ENCODE measurements at regions not wholly inside any gene's neighbourhood (a gene's known extent, or its start where the extent isn't known, plus 50 kb on each side); places are given as distances from the start of the nearest gene placed in this dataset.

DNA sequence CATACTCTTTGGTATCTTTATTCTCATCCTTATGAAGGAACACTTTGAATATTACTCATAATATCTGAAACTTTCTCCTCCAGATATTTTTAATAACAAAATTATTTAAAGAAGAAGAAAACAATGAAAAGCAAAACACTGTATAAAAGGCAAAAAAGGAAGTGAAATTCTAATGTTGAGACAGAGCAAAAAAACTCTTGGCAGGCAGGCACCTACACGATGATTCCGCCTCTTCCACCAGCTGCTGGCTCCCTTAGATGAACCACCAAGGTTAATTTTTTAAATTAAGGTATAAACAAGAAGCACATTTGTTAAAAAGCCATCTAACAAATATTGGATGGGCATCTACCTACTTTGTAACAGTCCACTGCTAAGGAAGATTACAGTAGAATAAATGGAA lies 434.7 kb downstream of the EPHA4 start:
- Histone ChIP-seq H2AFZ (ENCODE audit: low read depth, low read length) (no peak overlapping the region), H3K27ac (ENCODE audit: extremely low read depth, low read depth, low read length) (no peak overlapping the region), H3K79me2 (ENCODE audit: control insufficient read depth, insufficient read depth, low read length) (no peaks in the 10 kb centered on the region), H3K9ac (ENCODE audit: insufficient read depth in 1 of 2, low read depth in 2 of 2, low read length in 2 of 2) (no peak overlapping the region), H3K4me2 (ENCODE audit: insufficient read depth, low read length) (no peak overlapping the region), H4K20me1 (replicated peaks; ENCODE audit: control insufficient read depth, insufficient read depth, low read length) (no peaks in the 10 kb centered on the region), H3K4me1 (replicated peaks in 1 of 2; ENCODE audit: control insufficient read depth in 2 of 2, insufficient read depth in 2 of 2, low read length in 2 of 2) (no peaks in the 10 kb centered on the region), H3K27me3 (ENCODE audit: control insufficient read depth in 2 of 2, insufficient read depth in 2 of 2, low read length in 2 of 2) (no peaks in the 10 kb centered on the region), H3K9me3 (replicated peaks; ENCODE audit: control insufficient read depth, insufficient read depth, low read depth, low read length) (no peaks in the 10 kb centered on the region), H3K36me3 (ENCODE audit: control insufficient read depth, insufficient read depth, low read length) (no peaks in the 10 kb centered on the region), H3K9me1 (ENCODE audit: control insufficient read depth, insufficient read depth, low read length) (no peaks in the 10 kb centered on the region), H3K4me3 (no peak overlapping the region)
- no peak for ATAC-seq
- no TSS peak for BruUV-seq (replicated peaks)
- FAIRE-seq, result no peak
- no peak for DNase-seq (ENCODE audit: extremely low read depth in 1 of 4, low spot score in 3 of 4)
- POLR2A ChIA-PET, result no interaction called here
- no peak for TF ChIP-seq TBP (optimal IDR thresholded peaks at IDR 0.05; ENCODE audit: low read depth, low read length)
- TF ChIP-seq FOXA3 (CRISPR knock-in tag; conservative IDR thresholded peaks at IDR 0.05 in 1 of 2, IDR thresholded peaks at IDR 0.05 in 1 of 2), result no peak
- no peak for TF ChIP-seq SMARCE1 (IDR thresholded peaks at IDR 0.05)
- no peak for TF ChIP-seq RCOR1 (IDR thresholded peaks at IDR 0.05; ENCODE audit: borderline replicate concordance in 1 of 2, low read depth in 2 of 2, low read length in 2 of 2)
- no peak for TF ChIP-seq ZNF586 (CRISPR knock-in tag; conservative IDR thresholded peaks at IDR 0.05)
- no peak for TF ChIP-seq GABPA (tag; conservative IDR thresholded peaks at IDR 0.05; ENCODE audit: low read depth)
- CTCF ChIA-PET (ENCODE audit: low intra/inter-chr PET ratio), result no interaction called here
- in situ Hi-C loops (cut with MboI) (no loop called here), intact Hi-C loops (cut with micrococcal nuclease) (no loop called here)
- 0% methylated on average over 2 of the region's 2 CpGs for WGBS (ENCODE audit: insufficient coverage, low coverage, missing lambda C conversion rate)

DNA sequence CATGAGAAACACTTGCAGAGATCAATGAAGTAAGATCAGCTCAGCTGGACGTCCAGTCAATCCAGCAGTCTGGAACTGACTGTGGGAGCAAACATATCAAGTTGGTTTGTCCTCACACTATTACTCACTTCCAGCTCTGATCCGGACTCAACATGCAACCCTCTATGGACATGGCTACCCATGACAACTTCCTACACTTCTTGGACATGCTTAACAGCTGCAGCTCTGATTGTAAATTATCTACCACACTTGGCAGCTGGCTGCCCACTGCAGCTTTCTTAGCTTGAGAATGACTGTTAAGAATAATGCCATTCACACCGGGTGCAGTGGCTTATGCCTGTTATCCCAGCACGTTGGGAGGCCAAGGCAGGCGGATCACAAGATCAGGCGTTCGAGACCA lies 429.8 kb downstream of the EPHA4 start:
- ChIA-PET POLR2A (no interaction called here), CTCF (ENCODE audit: low intra/inter-chr PET ratio) (no interaction called here)
- H3K36me3 ChIP-seq (ENCODE audit: control insufficient read depth, insufficient read depth, low read length), result no peaks in the 10 kb centered on the region
- H3K79me2 ChIP-seq (ENCODE audit: control insufficient read depth, insufficient read depth, low read length), result no peaks in the 10 kb centered on the region
- ATAC-seq (no peak), FAIRE-seq (no peak), DNase-seq (ENCODE audit: extremely low read depth in 1 of 4, low spot score in 3 of 4) (no peak)
- H3K4me1 ChIP-seq (replicated peaks in 1 of 2; ENCODE audit: control insufficient read depth in 2 of 2, insufficient read depth in 2 of 2, low read length in 2 of 2), result no peaks in the 10 kb centered on the region
- in situ Hi-C loops (cut with MboI), result no loop called here
- H3K4me3 ChIP-seq, result no peak overlapping the region
- H4K20me1 ChIP-seq (replicated peaks; ENCODE audit: control insufficient read depth, insufficient read depth, low read length), result no peaks in the 10 kb centered on the region
- H3K27me3 ChIP-seq (ENCODE audit: control insufficient read depth in 2 of 2, insufficient read depth in 2 of 2, low read length in 2 of 2), result no peaks in the 10 kb centered on the region
- intact Hi-C loops (cut with micrococcal nuclease), result no loop called here
- H3K27ac ChIP-seq (ENCODE audit: extremely low read depth, low read depth, low read length), result no peak overlapping the region
- H3K4me2 ChIP-seq (ENCODE audit: insufficient read depth, low read length), result no peak overlapping the region
- H3K9ac ChIP-seq (ENCODE audit: insufficient read depth in 1 of 2, low read depth in 2 of 2, low read length in 2 of 2), result no peak overlapping the region
- H3K9me3 ChIP-seq (replicated peaks; ENCODE audit: control insufficient read depth, insufficient read depth, low read depth, low read length), result no peaks in the 10 kb centered on the region
- BruUV-seq (replicated peaks), result no TSS peak
- 0% methylated on average over 7 of the region's 7 CpGs for WGBS (ENCODE audit: insufficient coverage, low coverage, missing lambda C conversion rate)
- no peaks in the 10 kb centered on the region for H3K9me1 ChIP-seq (ENCODE audit: control insufficient read depth, insufficient read depth, low read length)
- H2AFZ ChIP-seq (ENCODE audit: low read depth, low read length), result no peak overlapping the region
- TF ChIP-seq ZNF212 (CRISPR knock-in tag; IDR thresholded peaks at IDR 0.05) (no peak), ZNF165 (CRISPR knock-in tag; IDR thresholded peaks at IDR 0.05; ENCODE audit: borderline replicate concordance) (no peak), E2F3 (CRISPR knock-in tag; IDR thresholded peaks at IDR 0.05) (no peak), TRIM24 (IDR thresholded peaks at IDR 0.05) (no peak), PHF20 (IDR thresholded peaks at IDR 0.05; ENCODE audit: partially characterized antibody) (no peak), FOXA3 (CRISPR knock-in tag; conservative IDR thresholded peaks at IDR 0.05 in 1 of 2, IDR thresholded peaks at IDR 0.05 in 1 of 2) (no peak)
- TF ChIP-seq, protein P1, sequence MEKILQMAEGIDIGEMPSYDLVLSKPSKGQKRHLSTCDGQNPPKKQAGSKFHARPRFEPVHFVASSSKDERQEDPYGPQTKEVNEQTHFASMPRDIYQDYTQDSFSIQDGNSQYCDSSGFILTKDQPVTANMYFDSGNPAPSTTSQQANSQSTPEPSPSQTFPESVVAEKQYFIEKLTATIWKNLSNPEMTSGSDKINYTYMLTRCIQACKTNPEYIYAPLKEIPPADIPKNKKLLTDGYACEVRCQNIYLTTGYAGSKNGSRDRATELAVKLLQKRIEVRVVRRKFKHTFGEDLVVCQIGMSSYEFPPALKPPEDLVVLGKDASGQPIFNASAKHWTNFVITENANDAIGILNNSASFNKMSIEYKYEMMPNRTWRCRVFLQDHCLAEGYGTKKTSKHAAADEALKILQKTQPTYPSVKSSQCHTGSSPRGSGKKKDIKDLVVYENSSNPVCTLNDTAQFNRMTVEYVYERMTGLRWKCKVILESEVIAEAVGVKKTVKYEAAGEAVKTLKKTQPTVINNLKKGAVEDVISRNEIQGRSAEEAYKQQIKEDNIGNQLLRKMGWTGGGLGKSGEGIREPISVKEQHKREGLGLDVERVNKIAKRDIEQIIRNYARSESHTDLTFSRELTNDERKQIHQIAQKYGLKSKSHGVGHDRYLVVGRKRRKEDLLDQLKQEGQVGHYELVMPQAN (IDR thresholded peaks at IDR 0.05; ENCODE audit: borderline replicate concordance), result no peak
- TF ChIP-seq, protein P2, sequence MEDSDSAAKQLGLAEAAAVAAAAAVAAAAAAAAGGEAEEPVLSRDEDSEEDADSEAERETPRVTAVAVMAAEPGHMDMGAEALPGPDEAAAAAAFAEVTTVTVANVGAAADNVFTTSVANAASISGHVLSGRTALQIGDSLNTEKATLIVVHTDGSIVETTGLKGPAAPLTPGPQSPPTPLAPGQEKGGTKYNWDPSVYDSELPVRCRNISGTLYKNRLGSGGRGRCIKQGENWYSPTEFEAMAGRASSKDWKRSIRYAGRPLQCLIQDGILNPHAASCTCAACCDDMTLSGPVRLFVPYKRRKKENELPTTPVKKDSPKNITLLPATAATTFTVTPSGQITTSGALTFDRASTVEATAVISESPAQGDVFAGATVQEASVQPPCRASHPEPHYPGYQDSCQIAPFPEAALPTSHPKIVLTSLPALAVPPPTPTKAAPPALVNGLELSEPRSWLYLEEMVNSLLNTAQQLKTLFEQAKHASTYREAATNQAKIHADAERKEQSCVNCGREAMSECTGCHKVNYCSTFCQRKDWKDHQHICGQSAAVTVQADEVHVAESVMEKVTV (CRISPR knock-in tag; IDR thresholded peaks at IDR 0.05), result no peak
- TF ChIP-seq, protein P3, sequence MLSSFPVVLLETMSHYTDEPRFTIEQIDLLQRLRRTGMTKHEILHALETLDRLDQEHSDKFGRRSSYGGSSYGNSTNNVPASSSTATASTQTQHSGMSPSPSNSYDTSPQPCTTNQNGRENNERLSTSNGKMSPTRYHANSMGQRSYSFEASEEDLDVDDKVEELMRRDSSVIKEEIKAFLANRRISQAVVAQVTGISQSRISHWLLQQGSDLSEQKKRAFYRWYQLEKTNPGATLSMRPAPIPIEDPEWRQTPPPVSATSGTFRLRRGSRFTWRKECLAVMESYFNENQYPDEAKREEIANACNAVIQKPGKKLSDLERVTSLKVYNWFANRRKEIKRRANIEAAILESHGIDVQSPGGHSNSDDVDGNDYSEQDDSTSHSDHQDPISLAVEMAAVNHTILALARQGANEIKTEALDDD (IDR thresholded peaks at IDR 0.05), result no peak

Data from K562 (cell line).